Kidney glomerular epithelial cell (primary cell): ENCODE measurements at regions not wholly inside any gene's neighbourhood (a gene's known extent, or its start where the extent isn't known, plus 50 kb on each side); places are given as distances from the start of the nearest gene placed in this dataset.
A peak's percentile ranks its signal among the peaks of the same experiment; 100 is the strongest.

Experiments
- DNase-seq: peaks from one replicate; lab custom pipeline; 2025; lab: John Stamatoyannopoulos, UW

DNA sequence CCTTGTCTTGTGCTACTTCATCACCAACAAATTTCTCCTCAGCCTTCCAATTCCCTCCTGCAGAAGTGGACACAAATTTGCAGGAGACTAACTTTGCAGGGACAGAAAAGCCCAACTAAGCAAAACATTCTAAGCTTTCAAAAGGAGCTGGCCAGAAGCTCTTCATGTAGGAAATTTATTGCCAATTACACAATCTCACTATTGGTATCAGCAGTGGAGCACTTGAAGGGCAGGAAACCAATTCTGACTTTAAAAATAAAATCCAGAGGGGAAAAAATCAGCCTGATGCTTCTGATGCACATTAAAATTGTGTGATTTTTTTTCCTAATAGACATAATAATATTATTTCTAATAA is 193.3 kb downstream of the LY86 start:
- no peak for DNase-seq

DNA sequence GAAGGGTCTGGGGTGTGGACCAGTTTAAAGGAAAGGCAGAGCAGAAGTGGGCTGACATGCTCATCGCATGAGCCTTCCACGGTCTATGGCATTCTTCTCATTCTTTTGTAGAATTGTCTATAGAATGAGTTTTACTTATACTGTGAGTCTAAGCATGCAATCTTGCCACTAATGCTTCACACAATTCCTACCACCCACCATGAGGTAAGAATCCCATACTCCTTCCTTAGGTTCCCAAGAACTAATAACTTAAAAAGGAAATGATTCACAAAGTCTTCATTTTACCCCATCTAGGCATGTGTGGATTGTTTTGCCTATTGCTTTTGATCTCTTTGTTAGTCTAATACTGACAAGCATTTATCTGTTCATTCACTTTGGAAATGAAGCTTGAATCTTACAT is 195.2 kb downstream of the LY86 start:
- no peak for DNase-seq

DNA sequence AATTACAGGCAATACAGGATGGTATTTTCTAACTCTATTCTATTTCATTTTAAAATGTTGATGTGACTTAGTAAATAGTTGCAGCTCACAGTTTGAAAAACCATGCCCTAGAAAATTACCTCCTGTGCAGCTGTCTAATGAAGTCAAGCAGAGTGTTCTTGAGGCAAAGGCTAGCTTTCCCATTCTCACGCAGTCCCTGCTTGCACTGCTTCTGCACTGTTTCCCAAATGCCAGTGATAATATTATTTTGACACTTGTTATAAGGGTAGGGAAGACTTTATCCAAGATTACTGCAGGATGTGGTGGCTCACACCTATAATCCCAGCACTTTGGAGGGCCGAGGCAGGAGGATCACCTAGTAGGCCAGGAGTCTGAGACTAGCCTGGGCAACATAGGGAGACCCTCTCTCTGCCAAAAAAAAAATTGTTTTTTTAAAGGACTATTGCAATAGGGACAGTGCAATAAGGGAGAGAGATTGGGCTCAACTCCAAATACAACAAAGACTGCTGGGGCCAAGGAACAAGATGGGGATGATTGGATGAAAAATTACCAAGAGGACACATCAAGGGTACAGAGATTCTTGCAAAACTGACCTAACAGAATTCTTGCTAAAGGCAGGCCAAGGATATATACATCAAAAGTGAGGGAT is 196.1 kb downstream of the LY86 start:
- DNase-seq, result no peak

DNA sequence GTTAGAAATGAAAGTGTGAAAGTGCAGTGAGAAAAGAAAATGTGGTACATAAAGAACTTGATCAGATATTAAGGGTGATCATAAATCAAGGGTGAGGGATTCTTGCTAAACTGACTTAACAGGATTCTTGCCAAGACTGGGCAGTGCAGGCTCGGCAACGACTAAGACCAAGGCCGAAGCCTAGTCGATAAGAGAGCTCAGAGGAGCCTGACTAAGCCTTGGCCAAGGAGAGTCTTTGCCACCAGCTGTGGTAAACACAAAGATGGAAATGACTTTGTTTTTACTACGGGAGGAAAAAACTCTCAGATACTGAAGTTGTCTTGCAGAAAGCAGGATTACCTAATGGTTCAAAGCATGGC is 196.6 kb downstream of the LY86 start:
- no peak for DNase-seq

DNA sequence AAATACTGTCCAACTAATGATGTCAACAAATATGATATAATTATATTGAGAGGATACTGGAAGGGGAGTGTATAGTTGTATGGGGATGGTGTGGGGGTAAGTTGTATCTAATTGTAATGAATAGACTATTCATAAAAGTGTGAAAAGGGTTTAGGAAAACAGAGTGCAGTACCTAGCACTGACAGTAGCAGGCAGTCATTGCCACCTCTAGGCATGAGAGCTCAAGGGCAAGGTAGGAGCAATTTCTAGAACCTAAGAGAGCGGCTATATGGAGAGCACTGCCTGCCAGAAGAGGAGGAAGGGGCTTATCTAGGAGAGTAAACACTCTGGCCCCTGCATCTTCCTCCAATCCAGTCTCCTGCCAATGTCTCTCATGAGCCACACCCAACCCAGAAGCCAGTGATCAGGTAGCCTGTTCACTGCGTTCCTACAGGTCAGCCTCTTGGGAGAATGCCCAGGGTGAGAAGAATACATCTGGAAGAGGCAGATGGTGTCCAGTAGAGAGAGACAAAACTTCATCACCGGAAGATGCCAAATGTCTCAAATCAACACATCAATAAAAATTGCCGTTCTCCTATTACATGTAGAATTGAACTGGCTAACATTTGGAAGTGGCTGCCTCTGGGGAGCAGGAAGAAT is 200.0 kb downstream of the LY86 start:
- DNase-seq, result no peak

DNA sequence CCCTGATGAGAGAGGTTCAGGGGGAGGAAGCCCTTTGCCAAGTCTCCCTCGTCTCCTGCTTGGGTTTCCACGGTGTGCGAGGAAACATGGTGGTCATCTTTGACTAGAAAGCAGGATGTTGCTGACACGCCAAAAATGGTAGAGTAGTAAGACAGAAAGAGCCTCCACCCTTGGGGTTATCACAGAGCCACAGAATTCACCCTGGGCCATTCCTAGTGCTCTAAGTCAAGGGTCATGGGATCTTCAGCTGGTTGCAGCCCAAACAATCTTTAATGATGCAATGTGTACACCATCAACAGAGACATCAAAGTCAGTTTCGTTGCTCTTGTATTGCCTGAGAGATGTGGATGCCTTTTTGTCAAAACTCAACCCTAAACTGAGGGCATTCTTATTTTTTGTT is 201.9 kb downstream of the LY86 start:
- DNase-seq, result no peak

DNA sequence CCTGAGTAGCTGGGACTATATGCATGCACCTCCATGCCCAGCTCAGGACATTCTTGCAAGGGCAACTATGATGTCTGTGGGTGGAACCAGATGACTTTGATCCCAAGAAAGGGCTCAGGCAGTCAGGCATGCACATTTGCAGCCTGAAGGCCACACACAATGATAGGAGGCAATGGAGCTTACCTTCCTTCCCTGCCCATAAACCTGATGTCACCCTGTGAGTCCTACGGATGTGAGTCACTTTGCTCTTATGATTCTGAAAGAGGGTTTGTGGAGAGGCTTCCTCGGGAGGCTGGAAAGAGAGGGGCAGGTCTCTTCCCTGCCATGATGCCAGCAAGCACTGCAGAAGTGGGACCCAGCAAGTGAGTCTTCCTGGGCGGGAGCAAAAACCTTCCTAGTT is 202.4 kb downstream of the LY86 start:
- peak; percentile 78 for DNase-seq

DNA sequence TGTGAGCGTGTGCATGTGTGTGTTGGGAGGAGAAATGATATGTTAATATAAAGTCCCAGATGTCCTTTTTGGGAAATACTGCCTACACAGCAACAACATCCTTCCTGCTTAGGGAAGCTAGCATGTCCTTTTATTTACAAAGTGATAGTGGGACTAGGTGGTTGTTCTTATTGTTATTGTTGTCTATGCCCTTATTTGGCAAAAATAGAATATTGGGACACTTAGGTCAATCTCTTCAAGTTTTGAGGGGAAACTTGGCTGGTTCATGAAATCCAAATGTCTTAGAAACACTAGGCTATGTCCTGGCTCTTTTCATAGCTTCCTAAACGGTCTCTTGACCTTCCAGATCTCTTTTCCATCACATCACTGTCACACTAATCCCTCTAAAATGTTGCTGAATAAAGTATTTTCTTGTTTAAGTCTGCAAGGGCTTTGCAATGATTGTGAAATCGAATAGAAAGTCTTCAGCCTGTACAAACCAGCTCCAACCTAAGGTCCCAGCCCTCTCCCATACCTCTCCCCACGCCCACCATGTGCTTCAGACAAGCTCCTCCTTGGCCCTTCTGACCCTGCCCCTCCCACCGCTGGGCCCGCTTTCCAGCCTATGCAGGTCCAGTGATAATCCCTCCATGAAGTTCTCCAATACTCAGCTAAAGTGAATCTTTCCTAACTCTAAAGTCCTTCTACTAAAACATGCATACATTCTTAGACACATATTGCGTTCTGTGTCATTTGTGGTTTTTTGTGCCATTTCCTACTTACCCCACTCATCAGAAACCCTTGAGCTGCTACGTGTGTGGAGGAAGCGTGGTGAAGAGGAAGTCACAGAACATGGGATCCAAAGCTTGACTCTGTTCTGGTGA is 205.1 kb downstream of the LY86 start:
- no peak for DNase-seq

DNA sequence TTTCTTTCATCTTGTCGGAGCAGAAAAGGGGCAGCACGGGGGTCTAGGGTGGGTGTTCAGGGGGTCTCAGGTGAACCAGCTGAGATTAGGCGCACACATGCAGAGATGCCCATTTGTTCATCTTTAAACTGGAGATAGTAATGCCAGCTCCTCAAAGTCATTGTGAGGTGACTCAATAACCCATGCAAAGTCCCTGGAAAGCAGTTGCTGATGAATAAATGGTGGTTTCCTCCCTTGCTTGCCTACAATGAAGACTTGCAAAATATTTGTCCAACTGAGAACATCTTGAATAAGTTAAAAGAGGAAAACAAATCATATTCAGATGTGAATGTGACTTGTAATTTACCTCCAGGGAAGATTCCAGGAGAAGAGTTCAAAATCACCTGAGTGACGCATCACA is 206.9 kb downstream of the LY86 start:
- DNase-seq, result no peak

DNA sequence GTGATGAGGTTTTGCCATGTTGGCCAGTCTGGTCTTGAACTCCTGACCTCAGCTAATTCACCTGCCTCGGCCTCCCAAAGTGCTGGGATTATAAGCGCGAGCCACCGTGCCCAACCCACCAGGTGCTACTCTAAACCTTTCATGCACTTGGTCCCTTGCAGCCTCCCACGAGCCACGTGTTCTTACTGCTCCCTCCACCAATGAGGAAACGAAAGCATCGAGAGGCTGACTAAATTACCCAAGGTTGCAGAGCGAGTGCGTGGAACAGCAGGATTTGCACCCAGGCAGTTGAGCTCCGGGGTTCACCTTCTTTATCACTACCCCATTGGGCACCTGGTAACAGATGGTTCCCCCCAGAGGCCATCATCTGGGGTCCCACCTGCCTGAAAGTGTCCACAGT is 208.3 kb downstream of the LY86 start:
- no peak for DNase-seq

DNA sequence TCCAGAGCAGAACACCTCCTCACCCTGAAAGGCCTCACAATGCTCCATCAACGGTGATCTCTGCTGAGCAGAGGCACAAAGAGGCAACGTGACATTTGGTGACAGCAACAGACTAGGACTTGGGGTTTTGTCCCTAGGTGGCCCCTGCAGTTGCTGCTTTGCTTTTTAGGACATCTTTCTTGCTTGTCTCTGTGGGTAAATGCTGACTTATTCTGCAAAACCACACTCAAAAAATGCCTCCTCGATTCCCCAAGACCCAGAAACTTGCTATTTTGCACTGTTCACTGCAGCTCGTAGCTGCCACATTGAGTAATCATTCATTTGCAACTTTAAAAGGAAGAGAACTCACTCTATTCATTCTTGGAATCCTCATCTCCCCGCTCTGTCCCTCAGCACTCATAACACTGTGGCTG is 209.9 kb downstream of the LY86 start:
- DNase-seq, result no peak

DNA sequence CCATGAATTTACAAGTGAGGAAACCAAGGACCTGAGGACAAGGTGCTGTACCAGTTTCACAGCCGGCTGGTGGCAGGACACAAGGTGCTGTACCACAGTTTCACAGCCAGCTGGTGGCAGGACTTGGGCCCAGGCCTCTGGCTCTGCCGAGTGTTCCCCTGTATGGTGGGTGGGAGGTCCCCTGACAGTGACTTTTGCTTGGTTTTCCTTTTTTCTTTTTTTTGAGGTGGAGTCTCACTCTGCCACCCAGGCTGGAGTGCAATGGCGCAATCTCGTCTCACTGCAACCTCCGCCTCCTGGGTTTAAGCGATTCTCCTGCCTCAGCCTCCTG is 212.4 kb downstream of the LY86 start:
- DNase-seq, result no peak

DNA sequence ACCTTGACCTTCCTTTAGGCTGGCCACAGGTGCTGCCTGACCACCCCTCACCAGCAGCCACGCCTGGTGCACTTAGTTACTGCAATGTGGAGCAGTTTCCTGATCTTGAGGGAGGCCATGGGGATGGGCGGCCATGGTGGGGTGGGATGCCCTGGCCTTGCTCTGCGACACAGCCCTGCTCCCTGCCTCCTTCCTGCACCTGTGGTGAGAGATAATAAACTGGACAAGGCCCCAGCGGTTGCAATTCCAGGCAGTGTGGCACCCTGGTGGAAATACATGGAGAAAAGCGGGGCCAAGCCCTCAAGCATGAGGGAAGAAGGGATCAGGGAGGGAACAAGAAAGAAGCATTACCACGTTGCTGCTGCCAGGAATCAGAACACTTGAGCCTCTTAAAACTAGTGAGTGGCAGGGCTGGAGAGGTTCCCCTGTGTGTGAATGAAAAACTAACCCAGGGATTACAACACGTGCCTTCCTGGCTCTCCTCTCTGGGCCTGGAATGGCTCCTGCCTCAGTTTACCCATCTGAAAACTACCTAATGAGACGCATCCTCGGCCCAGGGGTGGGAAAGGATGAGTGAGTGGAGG is 213.2 kb downstream of the LY86 start:
- DNase-seq, result no peak

DNA sequence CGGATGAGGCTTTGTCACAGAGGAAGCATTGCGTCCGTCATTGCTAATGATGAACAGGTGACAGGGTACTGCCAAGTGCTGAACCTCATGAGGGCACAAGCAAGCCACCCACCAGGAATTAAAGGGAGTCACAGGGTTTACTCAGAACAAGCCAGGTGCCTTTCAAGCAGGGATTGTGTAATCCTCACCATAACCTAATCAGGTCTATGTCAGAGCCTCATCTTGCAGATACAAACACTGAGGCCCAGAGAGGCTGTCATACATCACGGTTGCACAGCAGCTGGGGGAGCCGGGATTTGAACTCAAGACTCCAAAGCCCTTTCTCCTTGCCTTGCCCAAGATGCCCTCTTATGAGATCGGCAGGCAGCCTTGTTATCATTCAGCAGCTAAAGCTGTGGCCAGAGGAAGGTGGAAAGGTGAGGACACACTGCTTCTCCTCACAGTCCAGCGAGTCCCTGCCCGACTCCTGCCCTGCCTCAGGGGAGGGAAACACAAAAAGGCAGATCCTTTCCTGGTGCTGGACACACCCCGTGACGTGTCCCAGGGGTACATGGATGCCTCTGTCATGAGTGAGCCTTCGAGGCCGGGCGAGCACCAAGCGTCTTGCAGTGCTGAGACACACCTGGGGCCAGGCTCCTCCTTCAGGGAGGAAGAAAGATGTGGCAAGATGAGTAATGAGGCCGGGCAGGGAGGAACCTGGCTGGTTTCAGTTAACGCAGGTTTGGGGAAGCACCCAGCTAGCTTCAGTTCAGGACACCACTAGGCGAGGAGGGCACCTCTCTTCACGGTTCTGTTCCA is 214.9 kb downstream of the LY86 start:
- DNase-seq, result peak; percentile 15

DNA sequence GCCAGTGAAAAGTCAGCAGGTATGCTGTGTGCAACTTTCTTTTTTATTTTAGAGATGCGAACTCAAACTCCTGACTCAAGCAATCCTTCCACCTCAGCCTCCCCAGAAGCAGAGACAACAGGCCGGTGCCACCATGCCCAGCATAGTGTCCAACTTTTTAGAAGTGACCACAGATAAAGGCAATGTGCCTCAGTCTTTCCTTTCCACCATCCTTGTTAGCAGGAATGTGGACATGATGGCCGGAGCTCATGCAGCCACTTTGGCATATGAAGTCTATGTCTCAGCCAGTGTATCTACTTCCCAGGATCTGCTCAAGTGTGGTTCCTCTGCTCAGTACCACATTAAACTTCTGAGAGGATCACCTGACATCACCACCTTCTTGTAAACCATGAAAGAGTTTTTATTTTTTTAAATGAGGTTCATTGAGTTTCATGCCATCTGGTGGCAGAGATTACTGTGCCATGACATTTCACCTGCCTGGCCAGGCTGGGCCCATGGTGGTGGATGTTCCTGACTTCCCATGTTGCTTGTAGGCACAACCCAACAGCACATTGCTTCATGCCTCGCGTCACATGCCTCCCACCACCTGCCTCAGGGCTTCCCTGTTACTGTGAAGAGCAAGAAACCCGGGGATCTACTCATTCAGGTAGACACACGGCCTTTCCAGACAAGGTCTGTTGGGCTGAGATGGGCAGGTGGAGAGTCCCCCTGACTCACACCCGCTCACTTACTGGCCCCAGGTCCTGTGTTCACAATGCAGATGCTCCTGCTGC is 216.5 kb downstream of the LY86 start:
- no peak for DNase-seq

DNA sequence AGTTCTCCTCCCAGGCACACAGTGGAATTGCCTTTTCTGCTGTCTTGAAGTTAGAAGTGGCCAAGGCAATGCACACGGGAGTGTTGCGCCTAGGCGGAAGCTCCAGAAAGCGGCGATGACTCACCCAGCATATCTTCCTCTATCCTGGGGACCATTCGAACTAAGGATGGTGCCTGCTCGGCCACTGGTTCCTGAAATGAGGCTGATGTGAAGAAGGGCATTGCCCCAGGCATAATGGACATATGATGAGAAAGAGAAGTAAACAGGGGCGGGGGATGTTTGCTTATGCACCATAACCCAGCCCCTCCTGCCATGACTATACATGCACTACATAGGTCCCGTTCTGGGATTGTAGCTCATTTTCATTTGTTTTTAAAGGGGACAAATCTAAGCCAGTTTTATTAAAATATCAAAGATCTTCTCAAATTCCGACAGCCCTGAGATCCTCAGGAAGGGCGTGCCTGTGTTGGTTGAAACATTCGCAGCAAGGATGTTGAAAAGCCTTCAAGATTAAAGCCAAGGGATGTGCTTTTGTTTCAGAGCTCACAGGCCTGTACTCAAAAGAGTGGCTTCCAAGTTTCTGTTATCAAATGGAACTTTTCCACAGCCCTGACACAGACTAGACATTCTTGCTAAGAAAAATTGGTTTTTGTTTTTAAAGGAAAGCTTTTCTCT is 218.5 kb downstream of the LY86 start:
- DNase-seq, result no peak

DNA sequence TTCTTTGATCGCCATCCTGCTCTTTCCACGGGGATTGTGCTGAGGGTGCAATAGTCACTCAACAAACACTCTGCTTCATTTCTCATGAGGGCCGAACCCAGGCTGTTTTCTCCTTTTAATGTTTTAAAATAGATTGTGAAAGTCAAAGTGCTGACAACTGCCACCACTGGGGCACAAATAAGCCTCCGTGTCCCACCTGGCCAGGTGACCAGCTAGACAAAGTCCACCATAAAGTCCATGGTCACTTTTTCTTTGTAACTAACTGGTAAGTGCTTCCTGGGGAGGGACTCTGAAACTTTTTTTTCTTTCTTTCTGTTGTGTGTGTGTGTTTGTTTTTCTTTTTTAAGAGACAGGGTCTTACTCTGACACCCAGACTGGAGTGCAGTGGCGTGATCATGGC is 219.8 kb downstream of the LY86 start:
- DNase-seq, result no peak

DNA sequence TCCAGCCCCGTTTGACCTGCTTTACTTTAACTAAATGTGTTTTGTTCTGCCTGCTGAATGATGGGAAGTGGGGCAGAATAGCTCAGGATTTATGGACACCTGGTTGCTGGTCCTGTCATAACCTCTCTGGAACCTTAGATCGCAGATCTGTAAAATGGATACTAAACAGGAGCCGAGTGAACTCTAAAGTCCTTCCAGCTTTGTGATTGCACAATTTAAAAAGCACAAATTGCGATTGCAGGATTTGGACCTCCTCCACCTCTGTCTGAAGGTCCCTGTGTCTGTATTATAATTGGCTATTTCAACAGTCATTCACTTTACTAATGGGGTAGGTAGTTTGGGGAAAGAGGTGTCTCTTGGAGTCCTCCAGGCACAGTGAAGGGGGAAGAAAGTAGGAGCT is 220.4 kb downstream of the LY86 start:
- DNase-seq, result no peak

DNA sequence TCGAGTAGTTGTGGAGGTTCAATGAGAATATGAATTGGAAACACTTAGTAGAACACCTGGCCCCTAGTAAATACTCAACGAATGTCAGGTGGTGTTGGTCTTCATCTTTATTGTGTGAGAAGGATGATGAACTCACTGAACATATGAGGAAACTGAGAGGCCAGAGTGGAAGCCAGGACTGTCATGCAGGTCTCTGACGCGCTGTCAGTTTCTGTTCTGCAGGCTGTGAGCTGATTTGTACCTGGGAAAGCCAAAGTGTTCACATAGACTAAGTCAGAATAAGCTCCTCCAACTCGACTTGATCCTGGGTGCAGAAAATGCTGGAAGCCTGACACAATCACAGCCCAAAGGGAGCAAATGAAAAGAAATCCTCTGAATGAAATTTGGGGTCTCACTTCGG is 222.2 kb downstream of the LY86 start:
- no peak for DNase-seq

DNA sequence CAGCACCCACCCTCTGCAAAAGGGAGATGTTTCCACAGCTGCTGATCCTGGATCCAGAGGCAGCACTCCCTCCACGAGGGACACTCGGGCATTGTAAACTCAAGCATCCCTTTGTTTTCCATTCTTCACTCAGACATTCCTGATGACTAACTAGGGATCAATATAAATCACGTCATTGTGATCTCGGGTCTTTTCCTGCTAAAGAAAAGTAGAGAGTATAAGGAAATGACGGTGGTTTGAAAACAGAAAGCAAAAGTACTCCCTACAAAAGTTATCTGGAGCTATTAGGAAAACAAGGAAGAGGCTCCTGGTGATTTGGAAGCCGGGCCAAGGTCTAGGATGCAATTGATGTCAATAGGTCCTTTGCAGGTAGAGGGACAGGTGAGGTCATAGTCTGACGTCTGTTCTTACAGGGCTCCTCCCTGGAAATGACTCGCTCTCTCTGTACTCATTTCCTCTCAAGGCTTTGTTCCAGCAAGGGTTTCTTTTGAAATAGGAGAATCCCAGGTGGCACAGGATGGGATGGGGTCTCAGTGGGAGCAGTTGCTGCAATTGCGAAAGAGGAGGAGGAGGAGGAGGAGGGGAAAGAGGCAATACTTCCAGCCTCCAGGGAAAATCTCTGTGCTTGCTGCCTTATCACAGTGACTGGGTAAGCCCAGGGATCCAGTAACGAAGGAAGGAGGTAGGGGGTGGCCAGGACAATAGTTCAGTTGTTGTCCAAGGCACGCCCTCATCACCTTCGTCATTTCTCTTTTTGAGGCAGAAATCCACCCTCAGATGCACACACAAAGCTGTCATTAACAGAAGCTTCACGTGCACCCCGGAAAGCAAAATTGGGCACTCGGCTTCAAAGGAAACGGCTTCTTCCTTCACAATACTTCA is 222.8 kb downstream of the LY86 start:
- DNase-seq, result peak; percentile 49
